ENCODE measurements at regions not wholly inside any gene's neighbourhood (a gene's known extent, or its start where the extent isn't known, plus 50 kb on each side); places are given as distances from the start of the nearest gene placed in this dataset.

GRCh38 chr2:133849341-133849740 is 281.1 kb upstream of the NCKAP5 start:
- Histone ChIP-seq H3K4me2 (ENCODE audit: low read length) (no peak overlapping the region), H3K36me3 (ENCODE audit: insufficient read depth, low read length) (no peaks in the 10 kb centered on the region; the same call in 1 of the 2 replicates), H4K20me1 (ENCODE audit: insufficient read depth, low read length) (no peaks in the 10 kb centered on the region), H3F3A (ENCODE audit: insufficient read depth, low read length) (no peaks in the 10 kb centered on the region), H3K9me2 (ENCODE audit: low read depth, low read length) (no peaks in the 10 kb centered on the region), H3K9me3 (ENCODE audit: low read length) (no peaks in the 10 kb centered on the region), H3K27ac (ENCODE audit: low read depth, low read length, poor library complexity, severe bottlenecking) (no peak overlapping the region), H3K27me3 (ENCODE audit: insufficient read depth, low read length) (no peaks in the 10 kb centered on the region), H3K9ac (ENCODE audit: low read length) (no peak overlapping the region), H3K79me2 (ENCODE audit: insufficient read depth, low read length) (no peaks in the 10 kb centered on the region), H3K4me1 (ENCODE audit: insufficient read depth, low read length, severe bottlenecking) (no peaks in the 10 kb centered on the region), H3K4me3 (ENCODE audit: low read depth, low read length, poor library complexity, severe bottlenecking) (no peak overlapping the region), H2AFZ (ENCODE audit: low read length) (no peak overlapping the region)
- TF ChIP-seq EZH2 (IDR thresholded peaks at IDR 0.05; ENCODE audit: borderline replicate concordance, low read length) (no peak), CTCF (IDR thresholded peaks at IDR 0.05; ENCODE audit: low read length) (no peak)

- H3K27me3 ChIP-seq (ENCODE audit: insufficient read depth, low read length), result no peaks in the 10 kb centered on the region
- H3K27ac ChIP-seq (ENCODE audit: low read depth, low read length, poor library complexity, severe bottlenecking), result no peak overlapping the region
- no peaks in the 10 kb centered on the region for H3K4me1 ChIP-seq (ENCODE audit: insufficient read depth, low read length, severe bottlenecking)
- H3K4me3 ChIP-seq (ENCODE audit: low read depth, low read length, poor library complexity, severe bottlenecking), result no peak overlapping the region
- H3K4me2 ChIP-seq (ENCODE audit: low read length), result no peak overlapping the region
- no peaks in the 10 kb centered on the region for H3K79me2 ChIP-seq (ENCODE audit: insufficient read depth, low read length)
- H3K36me3 ChIP-seq (ENCODE audit: insufficient read depth, low read length), result no peaks in the 10 kb centered on the region; the same call in 1 of the 2 replicates
- H2AFZ ChIP-seq (ENCODE audit: low read length), result no peak overlapping the region
- no peaks in the 10 kb centered on the region for H3K9me2 ChIP-seq (ENCODE audit: low read depth, low read length)
- H3F3A ChIP-seq (ENCODE audit: insufficient read depth, low read length), result no peaks in the 10 kb centered on the region
- H4K20me1 ChIP-seq (ENCODE audit: insufficient read depth, low read length), result no peaks in the 10 kb centered on the region
- H3K9me3 ChIP-seq (ENCODE audit: low read length), result no peaks in the 10 kb centered on the region
- no peak overlapping the region for H3K9ac ChIP-seq (ENCODE audit: low read length)
- TF ChIP-seq EZH2 (IDR thresholded peaks at IDR 0.05; ENCODE audit: borderline replicate concordance, low read length) (no peak), CTCF (IDR thresholded peaks at IDR 0.05; ENCODE audit: low read length) (no peak)
Observed at GRCh38 chr2:133854603-133855200, 286.4 kb upstream of the NCKAP5 start.

- H3K79me2 ChIP-seq (ENCODE audit: insufficient read depth, low read length), result no peaks in the 10 kb centered on the region
- H3K9me2 ChIP-seq (ENCODE audit: low read depth, low read length), result no peaks in the 10 kb centered on the region
- no peaks in the 10 kb centered on the region for H3F3A ChIP-seq (ENCODE audit: insufficient read depth, low read length)
- TF ChIP-seq CTCF (IDR thresholded peaks at IDR 0.05; ENCODE audit: low read length) (no peak), EZH2 (IDR thresholded peaks at IDR 0.05; ENCODE audit: borderline replicate concordance, low read length) (no peak)
- no peak overlapping the region for H2AFZ ChIP-seq (ENCODE audit: low read length)
- no peaks in the 10 kb centered on the region for H3K9me3 ChIP-seq (ENCODE audit: low read length)
- no peaks in the 10 kb centered on the region for H3K27me3 ChIP-seq (ENCODE audit: insufficient read depth, low read length)
- H3K4me2 ChIP-seq (ENCODE audit: low read length), result no peak overlapping the region
- no peaks in the 10 kb centered on the region for H3K4me1 ChIP-seq (ENCODE audit: insufficient read depth, low read length, severe bottlenecking)
- H3K4me3 ChIP-seq (ENCODE audit: low read depth, low read length, poor library complexity, severe bottlenecking), result no peak overlapping the region
- no peaks in the 10 kb centered on the region; the same call in 1 of the 2 replicates for H3K36me3 ChIP-seq (ENCODE audit: insufficient read depth, low read length)
- H3K27ac ChIP-seq (ENCODE audit: low read depth, low read length, poor library complexity, severe bottlenecking), result no peak overlapping the region
- H3K9ac ChIP-seq (ENCODE audit: low read length), result no peak overlapping the region
- H4K20me1 ChIP-seq (ENCODE audit: insufficient read depth, low read length), result no peaks in the 10 kb centered on the region
Observed at GRCh38 chr2:133855526-133855925, 287.3 kb upstream of the NCKAP5 start.
